HEK293 (cell line): ENCODE measurements at regions not wholly inside any gene's neighbourhood (a gene's known extent, or its start where the extent isn't known, plus 50 kb on each side); places are given as distances from the start of the nearest gene placed in this dataset.

Source experiments
- CTCF ChIA-PET: fragments of 350-600 bp; formaldehyde crosslinking; extraction: SDS; loops from one replicate; lab custom pipeline; 2021; ENCODE audit warnings: antibody characterized with exemption; lab: Yijun Ruan, JAX
- POLR2A ChIA-PET: fragments of 300-600 bp; formaldehyde crosslinking; extraction: SDS; loops from one replicate; lab custom pipeline; 2020; ENCODE audit warnings: antibody characterized with exemption, inconsistent platforms; lab: Yijun Ruan, JAX
- H3K27ac ChIP-seq: fragments of 200-500 bp; sonication (Bioruptor generic); 2 replicates; pipeline ENCODE4 v1.5.1; 2014; ENCODE audit warnings: low read depth, low read length, control low read depth, inconsistent platforms; ENCODE audit errors: extremely low read depth
- H3K36me3 ChIP-seq, 2 experiments: fragments of 200-500 bp in 1 of 2; sonication (Bioruptor generic) in 1 of 2; 1 replicate in 1 of 2; 2 replicates in 1 of 2; pipeline ENCODE4 v1.5.1; 2014 to 2017; ENCODE audit warnings: inconsistent platforms in 2 of 2, low read length in 2 of 2; ENCODE audit not compliant: control insufficient read depth in 2 of 2, insufficient read depth in 1 of 2
- H3K4me1 ChIP-seq: fragments of 200-500 bp; sonication (Bioruptor generic); 2 replicates; pipeline ENCODE4 v1.5.1; 2014; ENCODE audit warnings: mild to moderate bottlenecking, low read length, inconsistent platforms; ENCODE audit not compliant: control insufficient read depth, insufficient read depth
- H3K4me3 ChIP-seq: 2 replicates; pipeline ENCODE4 v1.5.1; 2011; ENCODE audit warnings: low read depth, mild to moderate bottlenecking, control low read depth, low read length, moderate library complexity
- H3K9me3 ChIP-seq: fragments of 200-500 bp; sonication (Bioruptor generic); 2 replicates; pipeline ENCODE4 v1.5.1; 2014; ENCODE audit warnings: low read depth, low read length, inconsistent platforms; ENCODE audit not compliant: control insufficient read depth, insufficient read depth
- IKZF3 ChIP-seq: fragments of 450-650 bp; IDR thresholded peaks from 2 replicates; pipeline ENCODE4 v1.5.0; 2018; ENCODE audit warnings: missing biosample characterization, mild to moderate bottlenecking, missing genetic modification characterization, moderate library complexity
- KLF16 ChIP-seq: fragments of 450-650 bp; formaldehyde crosslinking; IDR thresholded peaks from 2 replicates; pipeline ENCODE4 v1.5.1; 2017; ENCODE audit warnings: missing biosample characterization, missing genetic modification characterization
- PBX3 ChIP-seq: sonication (generic); formaldehyde crosslinking; IDR thresholded peaks from 2 replicates; pipeline ENCODE4 v1.8.1; 2022; ENCODE audit warnings: mild to moderate bottlenecking, moderate library complexity, missing genetic modification reagents
- SCRT1 ChIP-seq: fragments of 450-650 bp; formaldehyde crosslinking; IDR thresholded peaks from 2 replicates; pipeline ENCODE4 v1.5.1; 2016; ENCODE audit warnings: missing biosample characterization, missing genetic modification characterization, borderline replicate concordance
- SP7 ChIP-seq: fragments of 450-650 bp; formaldehyde crosslinking; IDR thresholded peaks from 2 replicates; pipeline ENCODE4 v1.5.1; 2016; ENCODE audit warnings: missing biosample characterization, missing genetic modification characterization
- WT1 ChIP-seq: fragments of 450-650 bp; formaldehyde crosslinking; IDR thresholded peaks from 2 replicates; pipeline ENCODE4 v1.5.1; 2016; ENCODE audit warnings: missing biosample characterization, missing genetic modification characterization
- YY2 ChIP-seq: fragments of 450-650 bp; formaldehyde crosslinking; IDR thresholded peaks from 2 replicates; pipeline ENCODE4 v1.5.1; 2016; ENCODE audit warnings: missing biosample characterization, missing genetic modification characterization
- ZBTB17 ChIP-seq: fragments of 450-650 bp; formaldehyde crosslinking; IDR thresholded peaks from 2 replicates; pipeline ENCODE4 v1.5.1; 2016; ENCODE audit warnings: missing biosample characterization, missing genetic modification characterization
- ZBTB20 ChIP-seq: fragments of 450-650 bp; formaldehyde crosslinking; IDR thresholded peaks from 2 replicates; pipeline ENCODE4 v1.5.1; 2016; ENCODE audit warnings: missing biosample characterization, missing genetic modification characterization
- ZBTB48 ChIP-seq: fragments of 450-650 bp; formaldehyde crosslinking; IDR thresholded peaks from 2 replicates; pipeline ENCODE4 v1.5.1; 2016; ENCODE audit warnings: missing biosample characterization, missing genetic modification characterization
- ZFP37 ChIP-seq: fragments of 450-650 bp; formaldehyde crosslinking; IDR thresholded peaks from 2 replicates; pipeline ENCODE4 v1.5.1; 2016; ENCODE audit warnings: missing biosample characterization, missing genetic modification characterization
- ZNF155 ChIP-seq: fragments of 450-650 bp; formaldehyde crosslinking; IDR thresholded peaks from 2 replicates; pipeline ENCODE4 v1.5.1; 2016; ENCODE audit warnings: missing biosample characterization, missing genetic modification characterization
- ZNF2 ChIP-seq: fragments of 450-650 bp; formaldehyde crosslinking; IDR thresholded peaks from 2 replicates; pipeline ENCODE4 v1.5.1; 2016; ENCODE audit warnings: missing biosample characterization, missing genetic modification characterization
- ZNF211 ChIP-seq: fragments of 450-650 bp; formaldehyde crosslinking; IDR thresholded peaks from 2 replicates; pipeline ENCODE4 v1.5.1; 2016; ENCODE audit warnings: low read depth, missing biosample characterization, missing genetic modification characterization
- ZNF266 ChIP-seq: fragments of 450-650 bp; formaldehyde crosslinking; IDR thresholded peaks from 2 replicates; pipeline ENCODE4 v1.5.1; 2016; ENCODE audit warnings: missing biosample characterization, missing genetic modification characterization, low read depth
- ZNF311 ChIP-seq: fragments of 450-650 bp; formaldehyde crosslinking; IDR thresholded peaks from 2 replicates; pipeline ENCODE4 v1.5.1; 2017; ENCODE audit warnings: missing biosample characterization, missing genetic modification characterization, borderline replicate concordance
- ZNF335 ChIP-seq: fragments of 450-650 bp; formaldehyde crosslinking; conservative IDR thresholded peaks from 2 replicates; pipeline ENCODE4 v1.5.1; 2016; ENCODE audit warnings: missing biosample characterization, missing genetic modification characterization
- ZNF350 ChIP-seq: fragments of 450-650 bp; formaldehyde crosslinking; IDR thresholded peaks from 2 replicates; pipeline ENCODE4 v1.5.0; 2017; ENCODE audit warnings: missing biosample characterization, mild to moderate bottlenecking, missing genetic modification characterization
- ZNF354C ChIP-seq: fragments of 450-650 bp; formaldehyde crosslinking; IDR thresholded peaks from 2 replicates; pipeline ENCODE4 v1.5.1; 2016; ENCODE audit warnings: missing biosample characterization, missing genetic modification characterization, low read depth, borderline replicate concordance
- ZNF37A ChIP-seq: fragments of 450-650 bp; IDR thresholded peaks from 2 replicates; pipeline ENCODE4 v1.5.1; 2018; ENCODE audit warnings: missing biosample characterization, missing genetic modification characterization
- ZNF416 ChIP-seq: fragments of 450-650 bp; formaldehyde crosslinking; IDR thresholded peaks from 2 replicates; pipeline ENCODE4 v1.5.1; 2016; ENCODE audit warnings: missing biosample characterization, missing genetic modification characterization
- ZNF426 ChIP-seq: fragments of 450-650 bp; formaldehyde crosslinking; IDR thresholded peaks from 2 replicates; pipeline ENCODE4 v1.5.1; 2017; ENCODE audit warnings: missing biosample characterization, missing genetic modification characterization, mild to moderate bottlenecking, inconsistent platforms, moderate library complexity
- ZNF433 ChIP-seq: fragments of 450-650 bp; formaldehyde crosslinking; IDR thresholded peaks from 2 replicates; pipeline ENCODE4 v1.5.1; 2016; ENCODE audit warnings: missing biosample characterization, missing genetic modification characterization, low read depth
- ZNF558 ChIP-seq: fragments of 450-650 bp; formaldehyde crosslinking; IDR thresholded peaks from 2 replicates; pipeline ENCODE4 v1.5.1; 2016; ENCODE audit warnings: missing biosample characterization, missing genetic modification characterization
- ZNF629 ChIP-seq: fragments of 450-650 bp; formaldehyde crosslinking; IDR thresholded peaks from 2 replicates; pipeline ENCODE4 v1.5.1; 2017; ENCODE audit warnings: missing biosample characterization, missing genetic modification characterization
- ZNF677 ChIP-seq: fragments of 450-650 bp; IDR thresholded peaks from 2 replicates; pipeline ENCODE4 v1.5.0; 2018; ENCODE audit warnings: missing biosample characterization, mild to moderate bottlenecking, missing genetic modification characterization, moderate library complexity
- ZNF701 ChIP-seq: fragments of 450-650 bp; formaldehyde crosslinking; IDR thresholded peaks from 2 replicates; pipeline ENCODE4 v1.5.1; 2016; ENCODE audit warnings: missing biosample characterization, missing genetic modification characterization
- ZNF837 ChIP-seq: fragments of 450-650 bp; formaldehyde crosslinking; IDR thresholded peaks from 2 replicates; pipeline ENCODE4 v1.5.1; 2016; ENCODE audit warnings: missing biosample characterization, missing genetic modification characterization
- ZNF843 ChIP-seq: fragments of 450-650 bp; formaldehyde crosslinking; IDR thresholded peaks from 2 replicates; pipeline ENCODE4 v1.5.1; 2016; ENCODE audit warnings: missing biosample characterization, missing genetic modification characterization
- TF ChIP-seq, protein P1 (sequence below): fragments of 450-650 bp; formaldehyde crosslinking; IDR thresholded peaks from 2 replicates; pipeline ENCODE4 v1.5.1; 2016; ENCODE audit warnings: missing biosample characterization, missing genetic modification characterization
- TF ChIP-seq, protein P2 (sequence below): fragments of 450-650 bp; formaldehyde crosslinking; IDR thresholded peaks from 2 replicates; pipeline ENCODE4 v1.5.1; 2016; ENCODE audit warnings: missing biosample characterization, missing genetic modification characterization
- TF ChIP-seq, protein P3 (sequence below): fragments of 450-650 bp; formaldehyde crosslinking; IDR thresholded peaks from 2 replicates; pipeline ENCODE4; 2016; ENCODE audit warnings: missing biosample characterization, missing genetic modification characterization

DNA sequence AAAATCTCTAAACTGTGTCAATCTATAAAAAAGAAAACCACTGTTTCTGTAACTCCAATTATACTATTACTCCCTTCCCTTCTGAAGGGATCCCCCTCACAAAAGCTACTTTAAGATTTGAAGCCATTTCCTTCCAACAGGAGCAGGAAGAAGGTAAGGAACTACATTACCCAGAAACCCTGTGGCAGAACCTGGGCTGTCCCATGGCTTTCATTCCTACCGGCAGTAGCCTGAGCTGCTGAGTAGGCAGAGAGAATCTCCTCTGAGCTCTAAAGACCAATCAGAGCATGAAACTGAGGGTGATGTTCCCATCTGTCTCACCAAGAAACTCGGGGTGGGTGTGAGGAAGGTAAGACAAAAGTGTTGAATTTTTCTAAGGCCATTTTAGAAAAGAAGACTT lies 108.0 kb upstream of the LRFN2 start:
- no peak overlapping the region for H3K4me3 ChIP-seq
- CTCF ChIA-PET, result interaction anchor here (1.0 to 1.6 kb wide), 2 partner anchors 13 to 1333 kb away, joined by 3 read pairs; no protein-coding TSS in a partner anchor

DNA sequence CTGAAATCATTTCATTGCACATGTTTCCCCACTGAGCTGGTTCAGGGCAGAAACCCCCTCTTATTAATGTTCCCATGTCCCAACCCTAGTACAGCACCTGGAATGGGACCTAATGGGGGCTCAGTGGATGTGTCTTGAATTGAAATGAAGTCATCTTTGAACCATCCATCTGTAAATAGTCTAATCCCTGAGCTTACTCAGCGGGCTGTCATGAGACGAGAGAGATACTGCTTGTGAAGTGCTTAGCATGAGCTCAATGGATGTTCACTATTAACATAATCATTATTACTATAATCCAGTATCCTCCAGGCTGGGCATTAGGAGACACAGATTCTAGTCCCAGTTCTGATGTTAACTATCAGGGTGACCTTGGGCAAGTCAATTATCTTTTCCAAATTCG lies 106.6 kb upstream of the LRFN2 start:
- Histone ChIP-seq H3K4me1 (no peaks in the 10 kb centered on the region), H3K9me3 (no peaks in the 10 kb centered on the region), H3K27ac (no peak overlapping the region), H3K4me3 (no peak overlapping the region), H3K36me3 (no peaks in the 10 kb centered on the region)
- ChIA-PET CTCF (no interaction called here), POLR2A (no interaction called here)
- TF ChIP-seq ZNF837 (tag by site-specific recombination), result no peak
- TF ChIP-seq ZNF266 (tag by site-specific recombination), result no peak
- no peak for TF ChIP-seq ZNF311 (tag by site-specific recombination)
- no peak for TF ChIP-seq ZNF426 (tag by site-specific recombination)
- no peak for TF ChIP-seq ZFP37 (tag by site-specific recombination)
- TF ChIP-seq ZNF2 (tag by site-specific recombination), result no peak
- no peak for TF ChIP-seq SP7 (tag by site-specific recombination)
- no peak for TF ChIP-seq ZNF211 (tag by site-specific recombination)
- TF ChIP-seq, protein P1, sequence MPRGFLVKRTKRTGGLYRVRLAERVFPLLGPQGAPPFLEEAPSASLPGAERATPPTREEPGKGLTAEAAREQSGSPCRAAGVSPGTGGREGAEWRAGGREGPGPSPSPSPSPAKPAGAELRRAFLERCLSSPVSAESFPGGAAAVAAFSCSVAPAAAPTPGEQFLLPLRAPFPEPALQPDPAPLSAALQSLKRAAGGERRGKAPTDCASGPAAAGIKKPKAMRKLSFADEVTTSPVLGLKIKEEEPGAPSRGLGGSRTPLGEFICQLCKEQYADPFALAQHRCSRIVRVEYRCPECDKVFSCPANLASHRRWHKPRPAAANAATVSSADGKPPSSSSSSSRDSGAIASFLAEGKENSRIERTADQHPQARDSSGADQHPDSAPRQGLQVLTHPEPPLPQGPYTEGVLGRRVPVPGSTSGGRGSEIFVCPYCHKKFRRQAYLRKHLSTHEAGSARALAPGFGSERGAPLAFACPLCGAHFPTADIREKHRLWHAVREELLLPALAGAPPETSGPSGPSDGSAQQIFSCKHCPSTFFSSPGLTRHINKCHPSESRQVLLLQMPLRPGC (tag by site-specific recombination), result no peak
- no peak for TF ChIP-seq ZNF155
- TF ChIP-seq ZNF843, result no peak
- TF ChIP-seq ZNF37A (tag by site-specific recombination), result no peak
- no peak for TF ChIP-seq YY2
- no peak for TF ChIP-seq ZNF677
- TF ChIP-seq ZBTB48 (tag by site-specific recombination), result no peak
- no peak for TF ChIP-seq SCRT1
- TF ChIP-seq ZNF558, result no peak

More for the DNA sequence above, 108.0 kb upstream of the LRFN2 start:
- no peaks in the 10 kb centered on the region for H3K9me3 ChIP-seq
- H3K4me1 ChIP-seq, result no peaks in the 10 kb centered on the region
- POLR2A ChIA-PET, result no interaction called here
- H3K27ac ChIP-seq, result no peak overlapping the region
- H3K36me3 ChIP-seq, result no peaks in the 10 kb centered on the region
- TF ChIP-seq, protein P2, sequence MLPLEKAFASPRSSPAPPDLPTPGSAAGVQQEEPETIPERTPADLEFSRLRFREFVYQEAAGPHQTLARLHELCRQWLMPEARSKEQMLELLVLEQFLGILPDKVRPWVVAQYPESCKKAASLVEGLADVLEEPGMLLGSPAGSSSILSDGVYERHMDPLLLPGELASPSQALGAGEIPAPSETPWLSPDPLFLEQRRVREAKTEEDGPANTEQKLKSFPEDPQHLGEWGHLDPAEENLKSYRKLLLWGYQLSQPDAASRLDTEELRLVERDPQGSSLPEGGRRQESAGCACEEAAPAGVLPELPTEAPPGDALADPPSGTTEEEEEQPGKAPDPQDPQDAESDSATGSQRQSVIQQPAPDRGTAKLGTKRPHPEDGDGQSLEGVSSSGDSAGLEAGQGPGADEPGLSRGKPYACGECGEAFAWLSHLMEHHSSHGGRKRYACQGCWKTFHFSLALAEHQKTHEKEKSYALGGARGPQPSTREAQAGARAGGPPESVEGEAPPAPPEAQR (tag by site-specific recombination), result no peak
- TF ChIP-seq ZBTB20 (tag by site-specific recombination) (no peak), ZNF701 (tag by site-specific recombination) (no peak), ZBTB17 (tag by site-specific recombination) (0 out of 2 replicates have a peak, but pooled peaks have one; percentile 45), ZNF335 (peak; percentile 59), WT1 (tag by site-specific recombination) (no peak)
- TF ChIP-seq, all 188 proteins: peak for 2

GRCh38 chr6:40692337-40692736 lies 105.2 kb upstream of the LRFN2 start:
- CTCF ChIA-PET, result interaction anchor here (0.6 kb wide), 1 partner anchor 332 kb away, joined by 3 read pairs; no protein-coding TSS in a partner anchor
- POLR2A ChIA-PET, result no interaction called here

More at GRCh38 chr6:40692337-40692736, 105.2 kb upstream of the LRFN2 start:
- Histone ChIP-seq H3K27ac (no peak overlapping the region), H3K9me3 (no peaks in the 10 kb centered on the region), H3K4me3 (no peak overlapping the region), H3K4me1 (no peaks in the 10 kb centered on the region)
- TF ChIP-seq ZNF354C (tag by site-specific recombination) (no peak), ZNF416 (no peak), PBX3 (CRISPR knock-in tag) (no peak), ZNF433 (no peak), ZNF426 (tag by site-specific recombination) (no peak), KLF16 (tag by site-specific recombination) (no peak), ZNF350 (tag by site-specific recombination) (no peak), ZNF629 (tag by site-specific recombination) (no peak), IKZF3 (tag by site-specific recombination) (no peak)
- TF ChIP-seq, protein P3, sequence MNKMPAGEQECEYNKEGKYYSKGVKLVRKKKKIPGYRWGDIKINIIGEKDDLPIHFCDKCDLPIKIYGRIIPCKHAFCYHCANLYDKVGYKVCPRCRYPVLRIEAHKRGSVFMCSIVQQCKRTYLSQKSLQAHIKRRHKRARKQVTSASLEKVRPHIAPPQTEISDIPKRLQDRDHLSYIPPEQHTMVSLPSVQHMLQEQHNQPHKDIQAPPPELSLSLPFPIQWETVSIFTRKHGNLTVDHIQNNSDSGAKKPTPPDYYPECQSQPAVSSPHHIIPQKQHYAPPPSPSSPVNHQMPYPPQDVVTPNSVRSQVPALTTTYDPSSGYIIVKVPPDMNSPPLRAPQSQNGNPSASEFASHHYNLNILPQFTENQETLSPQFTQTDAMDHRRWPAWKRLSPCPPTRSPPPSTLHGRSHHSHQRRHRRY (tag by site-specific recombination), result no peak
- TF ChIP-seq, all 188 proteins: peak for 0
- H3K36me3 ChIP-seq, result no peaks in the 10 kb centered on the region
